Mucosa of rectum (tissue), 2 donors: ENCODE measurements at regions not wholly inside any gene's neighbourhood (a gene's known extent, or its start where the extent isn't known, plus 50 kb on each side); places are given as distances from the start of the nearest gene placed in this dataset.

ENCODE experiments used
- H3K27ac ChIP-seq, 2 donors: one replicate each; pipeline ENCODE4 v1.7.0; 2013; ENCODE audit warnings: inconsistent platforms in 2 of 2, low read depth in 2 of 2, low read length in 2 of 2
- H3K27me3 ChIP-seq, 2 donors: one replicate each; pipeline ENCODE4 v1.7.0; 2013; ENCODE audit warnings: low read length in 2 of 2; ENCODE audit not compliant: control insufficient read depth in 2 of 2, insufficient read depth in 2 of 2
- H3K36me3 ChIP-seq, 2 donors: one replicate each; pipeline ENCODE4 v1.7.0; 2013; ENCODE audit warnings: low read length in 2 of 2; ENCODE audit not compliant: control insufficient read depth in 2 of 2, insufficient read depth in 2 of 2
- H3K4me1 ChIP-seq, 2 donors: one replicate each; pipeline ENCODE4 v1.7.0; 2013; ENCODE audit warnings: low read length in 2 of 2, mild to moderate bottlenecking in 1 of 2; ENCODE audit not compliant: control insufficient read depth in 2 of 2, insufficient read depth in 2 of 2
- H3K4me3 ChIP-seq, 2 donors: one replicate each; pipeline ENCODE4 v1.7.0; 2013; ENCODE audit warnings: low read length in 2 of 2
- H3K9ac ChIP-seq, 2 donors: one replicate each; pipeline ENCODE4 v1.7.0; 2013; ENCODE audit warnings: low read length in 2 of 2, low read depth in 1 of 2, mild to moderate bottlenecking in 1 of 2
- H3K9me3 ChIP-seq, 2 donors: one replicate each; pipeline ENCODE4 v1.7.0; 2013; ENCODE audit warnings: low read length in 2 of 2; ENCODE audit not compliant: control insufficient read depth in 2 of 2
- donor health status: healthy.
- donor health status: Normal muscosa, but diverticular disease.

- H3K4me1 ChIP-seq, result no peaks in the 10 kb centered on the region
- H3K9ac ChIP-seq, result no peak overlapping the region
- no peak overlapping the region for H3K27ac ChIP-seq
- no peaks in the 10 kb centered on the region for H3K27me3 ChIP-seq
- H3K36me3 ChIP-seq, result no peaks in the 10 kb centered on the region
- no peaks in the 10 kb centered on the region for H3K9me3 ChIP-seq
- H3K4me3 ChIP-seq, result no peak overlapping the region
These were observed 210.4 kb upstream of the SLC30A5 start for GRCh38 chr5:68883436-68883835.

GRCh38 chr5:68884144-68884754 is 209.6 kb upstream of the SLC30A5 start:
- no peak overlapping the region for H3K4me3 ChIP-seq
- no peak overlapping the region for H3K27ac ChIP-seq

DNA sequence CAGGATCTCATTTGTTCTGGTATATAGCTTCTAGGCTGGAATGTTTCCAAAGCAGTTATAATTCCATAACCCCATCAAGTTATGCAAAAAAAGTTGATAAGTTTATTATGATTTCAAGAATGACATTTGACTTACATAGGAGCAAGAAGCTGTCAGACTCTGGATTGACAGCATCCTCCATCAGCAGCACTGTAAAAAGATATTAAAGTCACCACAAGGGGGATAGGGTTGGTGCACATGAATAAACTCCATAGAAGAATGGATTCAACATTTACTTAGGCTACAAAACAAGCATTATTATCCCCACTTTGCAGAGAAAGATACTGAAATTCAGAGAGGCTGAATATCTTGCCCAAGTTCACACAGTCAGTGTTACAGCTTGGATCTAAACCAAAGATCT is 208.9 kb upstream of the SLC30A5 start:
- Histone ChIP-seq H3K9me3 (no peaks in the 10 kb centered on the region), H3K9ac (no peak overlapping the region), H3K4me1 (no peaks in the 10 kb centered on the region), H3K4me3 (no peak overlapping the region), H3K36me3 (no peaks in the 10 kb centered on the region), H3K27me3 (no peaks in the 10 kb centered on the region), H3K27ac (no peak overlapping the region)

More at GRCh38 chr5:68884144-68884754, 209.6 kb upstream of the SLC30A5 start:
- Histone ChIP-seq H3K36me3 (no peaks in the 10 kb centered on the region), H3K9me3 (no peaks in the 10 kb centered on the region), H3K4me1 (no peaks in the 10 kb centered on the region), H3K9ac (no peak overlapping the region), H3K27me3 (no peaks in the 10 kb centered on the region)

GRCh38 chr5:68886814-68887213 is 207.0 kb upstream of the SLC30A5 start:
- H3K4me1 ChIP-seq, result no peaks in the 10 kb centered on the region
- H3K9ac ChIP-seq, result no peak overlapping the region
- H3K27ac ChIP-seq, result no peak overlapping the region
- H3K36me3 ChIP-seq, result no peaks in the 10 kb centered on the region
- no peak overlapping the region for H3K4me3 ChIP-seq
- no peaks in the 10 kb centered on the region for H3K9me3 ChIP-seq
- H3K27me3 ChIP-seq, result no peaks in the 10 kb centered on the region

DNA sequence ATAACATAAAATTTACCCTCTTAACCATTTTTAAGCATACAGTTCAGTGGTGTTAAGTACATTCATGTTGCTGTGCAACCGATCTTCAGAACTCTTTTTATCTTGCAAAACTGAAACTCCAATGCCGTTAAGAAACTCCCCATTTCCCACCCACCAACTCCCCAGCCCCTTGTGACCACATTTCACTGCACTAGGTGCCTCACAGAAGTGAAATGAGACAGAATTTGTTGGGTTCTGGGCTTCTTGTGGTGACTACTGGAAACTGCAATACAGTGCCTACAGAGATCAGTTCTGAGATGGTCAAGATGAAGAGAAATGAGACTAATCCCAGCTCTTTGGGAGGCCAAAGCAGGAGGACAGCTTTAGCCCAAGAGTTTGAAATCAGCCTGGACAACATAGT is 202.1 kb upstream of the SLC30A5 start:
- Histone ChIP-seq H3K9ac (no peak overlapping the region), H3K4me1 (no peaks in the 10 kb centered on the region), H3K36me3 (no peaks in the 10 kb centered on the region), H3K27ac (no peak overlapping the region), H3K9me3 (no peaks in the 10 kb centered on the region), H3K4me3 (no peak overlapping the region), H3K27me3 (no peaks in the 10 kb centered on the region)

DNA sequence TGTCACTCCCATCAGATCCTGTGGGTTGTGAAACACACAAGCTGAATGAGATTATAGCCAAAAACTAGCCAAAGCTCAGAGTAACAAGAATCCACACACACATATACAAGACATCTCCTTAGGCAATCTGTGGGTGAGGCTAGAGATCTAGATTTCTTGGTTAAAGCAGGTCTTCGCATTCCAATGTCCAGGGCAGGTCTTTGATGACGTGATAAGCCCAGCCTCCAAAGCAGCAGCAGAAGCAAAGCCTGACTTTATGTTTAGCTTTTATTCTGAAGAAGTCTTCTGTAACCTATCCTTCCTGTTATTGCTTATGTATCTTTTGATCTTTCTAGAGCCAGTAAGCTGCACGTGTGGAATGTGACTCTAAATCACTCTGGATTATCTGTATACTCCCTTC is 199.1 kb upstream of the SLC30A5 start:
- Histone ChIP-seq H3K4me1 (no peaks in the 10 kb centered on the region), H3K36me3 (no peaks in the 10 kb centered on the region), H3K27me3 (no peaks in the 10 kb centered on the region), H3K9me3 (no peaks in the 10 kb centered on the region), H3K9ac (no peak overlapping the region), H3K4me3 (no peak overlapping the region), H3K27ac (no peak overlapping the region)

GRCh38 chr5:68898951-68899471 is 194.8 kb upstream of the SLC30A5 start:
- no peak overlapping the region for H3K9ac ChIP-seq
- no peaks in the 10 kb centered on the region for H3K4me1 ChIP-seq
- no peak overlapping the region for H3K27ac ChIP-seq
- no peak overlapping the region for H3K4me3 ChIP-seq
- H3K27me3 ChIP-seq, result no peaks in the 10 kb centered on the region
- H3K36me3 ChIP-seq, result no peaks in the 10 kb centered on the region
- no peaks in the 10 kb centered on the region for H3K9me3 ChIP-seq

DNA sequence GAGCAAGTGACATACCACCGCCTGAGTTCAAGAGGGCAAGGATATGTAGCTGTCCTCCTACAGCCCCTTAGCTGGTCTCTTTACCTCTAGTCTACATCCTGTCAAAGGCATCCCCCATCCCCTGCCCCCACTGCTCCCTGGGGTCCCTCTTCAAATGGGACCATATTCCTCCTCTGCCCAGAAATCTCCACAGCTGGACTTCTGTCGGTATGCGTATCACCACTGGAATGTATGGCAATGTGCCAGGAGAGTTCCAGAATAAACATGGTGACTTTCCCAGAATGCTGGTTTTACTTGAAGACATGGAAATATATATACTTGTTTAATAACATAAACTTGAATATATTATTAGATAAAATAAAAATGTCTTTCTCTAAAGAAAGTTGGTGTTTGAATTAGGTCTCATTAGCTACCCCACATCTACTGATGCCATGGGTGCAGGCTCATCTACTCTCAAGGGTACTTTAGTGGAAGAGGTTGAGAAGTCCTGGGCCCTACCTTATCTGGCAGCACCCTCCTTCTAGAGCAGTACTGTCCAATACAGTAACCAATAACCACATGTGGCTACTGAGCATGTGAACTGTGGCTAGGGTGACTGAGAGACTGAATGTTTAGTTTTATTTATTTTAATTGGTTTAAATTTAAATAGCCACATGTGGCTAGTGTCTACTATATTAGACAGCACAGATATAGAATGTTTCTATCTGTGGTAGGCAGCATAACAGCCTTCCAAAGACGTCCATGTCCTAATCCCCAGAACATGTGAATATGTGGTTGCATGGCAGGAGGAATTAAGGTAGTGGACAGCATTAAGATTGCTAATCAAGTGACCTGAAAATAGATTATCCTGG is 181.7 kb upstream of the SLC30A5 start:
- no peak overlapping the region for H3K9ac ChIP-seq
- H3K36me3 ChIP-seq, result no peaks in the 10 kb centered on the region
- no peaks in the 10 kb centered on the region for H3K9me3 ChIP-seq
- no peaks in the 10 kb centered on the region for H3K4me1 ChIP-seq
- H3K27me3 ChIP-seq, result no peaks in the 10 kb centered on the region
- no peak overlapping the region for H3K27ac ChIP-seq
- H3K4me3 ChIP-seq, result no peak overlapping the region

DNA sequence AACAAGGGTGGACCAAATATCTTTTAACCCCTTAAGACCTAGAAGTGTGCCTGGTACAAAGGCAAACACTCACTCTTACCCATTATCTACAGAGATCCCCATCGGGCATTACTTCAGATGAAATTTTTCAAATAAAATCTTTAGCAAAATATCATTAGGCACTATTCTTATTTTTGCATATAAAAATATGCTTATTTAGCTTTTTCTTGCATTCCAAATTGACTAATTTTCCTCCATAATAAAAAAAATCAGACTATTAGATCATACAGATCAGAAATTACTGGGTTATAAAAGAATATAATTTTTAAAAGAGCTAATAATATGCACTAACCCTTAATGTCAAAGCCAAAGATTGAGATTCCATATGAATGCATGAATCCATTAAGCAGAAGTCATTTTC is 178.7 kb upstream of the SLC30A5 start:
- Histone ChIP-seq H3K27me3 (no peaks in the 10 kb centered on the region), H3K4me3 (no peak overlapping the region), H3K9me3 (no peaks in the 10 kb centered on the region), H3K27ac (no peak overlapping the region), H3K9ac (no peak overlapping the region), H3K36me3 (no peaks in the 10 kb centered on the region), H3K4me1 (no peaks in the 10 kb centered on the region)

DNA sequence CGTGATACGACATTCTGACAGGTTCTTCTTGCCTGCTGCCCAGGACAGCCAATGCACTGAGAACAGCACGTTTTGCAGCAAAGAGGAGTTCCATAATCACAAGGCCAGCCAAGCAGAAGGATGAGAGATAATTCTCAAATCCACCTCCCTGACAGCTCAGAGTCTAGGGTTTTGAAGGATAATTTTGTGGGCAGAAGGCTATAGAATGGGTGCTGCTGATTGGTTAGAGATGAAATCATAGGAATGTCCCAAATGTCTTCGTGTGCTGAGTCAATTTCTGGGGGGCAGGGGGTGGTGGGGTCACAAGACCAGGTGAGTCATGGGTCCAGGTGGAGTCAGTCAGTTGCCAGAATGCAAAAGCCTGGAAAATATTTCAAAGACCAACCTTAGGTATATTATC is 175.5 kb upstream of the SLC30A5 start:
- no peaks in the 10 kb centered on the region for H3K9me3 ChIP-seq
- H3K36me3 ChIP-seq, result no peaks in the 10 kb centered on the region
- no peaks in the 10 kb centered on the region for H3K4me1 ChIP-seq
- no peak overlapping the region for H3K4me3 ChIP-seq
- H3K27me3 ChIP-seq, result no peaks in the 10 kb centered on the region
- no peak overlapping the region for H3K9ac ChIP-seq
- H3K27ac ChIP-seq, result no peak overlapping the region
